ENCODE measurements at regions not wholly inside any gene's neighbourhood (a gene's known extent, or its start where the extent isn't known, plus 50 kb on each side); places are given as distances from the start of the nearest gene placed in this dataset.

DNA sequence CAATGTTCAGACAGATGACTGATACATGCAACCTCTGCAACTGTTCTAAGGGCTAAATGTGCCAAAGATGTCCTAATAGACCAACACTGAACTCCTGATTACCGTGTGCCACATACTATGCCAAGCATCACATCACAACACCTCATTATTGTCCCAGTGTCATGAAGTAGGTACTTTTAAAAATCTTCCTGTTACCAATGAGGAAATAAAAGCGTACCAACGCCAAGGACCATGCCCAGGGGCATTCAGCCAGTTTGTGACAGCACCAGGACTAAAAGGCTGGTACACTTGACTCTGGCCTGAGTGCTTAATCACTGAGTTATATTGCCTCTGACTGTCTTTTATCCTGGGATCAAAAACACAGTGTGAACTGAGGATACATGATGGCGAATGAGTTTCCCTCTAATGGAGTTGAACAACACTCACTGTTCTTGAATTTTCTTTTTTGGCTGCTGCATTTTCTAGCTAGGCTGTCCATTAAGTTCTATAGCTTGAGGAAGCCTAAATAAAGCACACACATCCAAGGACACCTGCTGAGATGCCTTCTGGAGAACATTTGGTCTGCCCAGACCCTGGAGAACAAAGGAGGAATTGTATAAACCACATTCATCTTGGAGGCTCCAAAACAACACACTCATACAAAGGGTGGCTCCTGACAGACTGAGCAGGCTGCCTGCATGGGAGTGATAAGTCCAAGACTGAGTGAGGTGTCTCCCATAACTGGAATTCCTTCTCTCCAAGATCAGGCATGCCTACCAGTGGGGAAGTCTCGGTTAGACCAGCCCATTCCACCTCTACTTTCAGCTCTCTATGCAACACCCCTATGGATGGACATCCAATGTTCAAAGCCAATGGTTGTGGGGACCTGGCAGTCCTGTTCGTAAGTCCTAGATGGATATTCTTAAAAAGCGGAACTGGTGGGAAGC, 126.7 kb upstream of the PRICKLE2 start:
- no peak for DNase-seq

GRCh38 chr3:64349551-64349950, 124.3 kb upstream of the PRICKLE2 start:
- DNase-seq: no peak

DNA sequence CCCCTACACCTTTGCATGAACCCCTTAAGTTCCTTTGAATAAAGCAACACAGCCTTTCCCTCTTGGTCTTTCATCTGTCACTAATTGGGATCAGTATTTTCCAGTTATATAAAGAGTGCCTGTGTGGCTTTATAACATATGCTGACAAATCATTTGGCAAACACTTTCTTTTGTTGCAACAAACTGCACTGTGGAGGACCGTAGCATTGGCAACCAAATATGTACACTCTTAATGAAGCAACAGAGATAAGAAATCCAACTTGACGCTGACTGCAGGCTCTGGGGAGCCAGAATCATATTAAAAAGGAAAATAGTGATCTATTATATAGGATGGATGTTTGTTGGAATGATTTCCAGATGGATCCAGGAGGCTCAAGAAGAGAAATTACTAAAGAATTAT, 120.1 kb upstream of the PRICKLE2 start:
- no peak for DNase-seq

- DNase-seq: no peak
Measured at GRCh38 chr3:64344721-64345207, 119.5 kb upstream of the PRICKLE2 start.

DNA sequence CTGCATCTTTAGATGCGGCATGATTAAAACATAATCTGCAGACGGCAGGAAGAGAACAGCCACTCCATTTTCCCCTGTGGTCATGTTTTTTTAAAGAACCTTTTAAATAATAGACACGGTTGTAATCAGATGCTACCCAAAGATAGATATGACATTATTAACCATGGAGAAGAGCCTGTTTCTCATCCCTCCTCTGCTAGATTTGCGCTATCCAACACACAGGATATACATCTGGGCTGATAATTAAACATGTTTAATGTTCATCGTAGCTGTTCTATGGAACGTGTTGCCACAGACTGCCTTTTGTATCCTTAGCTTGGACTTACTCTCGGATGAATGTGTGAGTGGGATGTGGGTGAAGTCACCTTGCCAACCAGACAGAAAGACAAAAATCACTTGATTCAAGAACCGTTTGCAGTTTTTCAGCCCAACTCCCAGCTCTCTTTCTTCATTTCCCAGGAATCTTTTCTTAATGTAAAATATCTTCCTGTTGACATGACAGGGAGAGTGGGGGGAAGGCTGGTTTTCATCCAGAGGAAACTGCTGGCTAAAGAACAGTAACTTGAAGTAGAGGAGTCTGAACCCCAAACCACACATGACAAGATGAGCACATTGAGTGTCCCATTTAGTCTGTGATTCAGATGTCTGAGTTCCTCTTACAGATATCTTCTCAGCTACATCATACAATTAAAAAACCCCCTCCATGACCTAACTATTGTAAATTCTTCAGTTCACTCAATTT, 118.6 kb upstream of the PRICKLE2 start:
- no peak for DNase-seq

DNA sequence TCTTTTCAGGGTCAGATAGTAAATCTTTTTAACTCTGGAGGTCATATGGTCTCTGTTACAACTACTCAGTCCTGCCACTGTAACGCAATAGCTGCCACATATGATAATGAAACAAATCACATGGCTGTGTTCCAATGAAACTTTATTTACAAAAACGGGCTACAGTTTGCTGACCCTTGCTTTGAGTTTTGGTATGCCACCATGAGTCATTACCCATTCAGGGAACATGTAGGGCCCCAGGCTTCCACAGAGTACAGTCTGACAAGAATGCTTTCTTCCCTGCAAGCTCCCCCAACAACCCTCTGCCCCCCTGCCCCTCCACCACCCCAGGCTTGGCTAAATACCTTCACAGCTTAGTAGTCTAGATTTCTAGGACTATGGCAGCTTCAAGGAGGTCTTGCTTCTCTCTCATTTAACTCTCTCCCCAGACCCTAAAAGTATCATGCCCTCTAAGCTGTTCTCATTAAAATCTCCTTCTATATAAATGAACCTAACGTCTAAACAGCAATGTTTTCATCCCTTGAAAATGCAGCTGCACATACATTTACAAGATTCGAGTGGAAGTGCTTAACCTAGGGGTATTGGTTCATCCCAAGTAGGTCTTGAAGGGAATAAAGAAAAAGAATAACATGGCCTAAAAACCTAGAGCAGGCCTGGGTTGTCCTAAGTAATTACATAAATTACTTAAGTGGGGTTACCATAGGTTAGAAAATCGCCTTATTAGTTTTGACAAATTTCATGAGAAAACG, 117.8 kb upstream of the PRICKLE2 start:
- no peak for DNase-seq

- DNase-seq: no peak
Measured at GRCh38 chr3:64341296-64341695, 116.0 kb upstream of the PRICKLE2 start.

DNA sequence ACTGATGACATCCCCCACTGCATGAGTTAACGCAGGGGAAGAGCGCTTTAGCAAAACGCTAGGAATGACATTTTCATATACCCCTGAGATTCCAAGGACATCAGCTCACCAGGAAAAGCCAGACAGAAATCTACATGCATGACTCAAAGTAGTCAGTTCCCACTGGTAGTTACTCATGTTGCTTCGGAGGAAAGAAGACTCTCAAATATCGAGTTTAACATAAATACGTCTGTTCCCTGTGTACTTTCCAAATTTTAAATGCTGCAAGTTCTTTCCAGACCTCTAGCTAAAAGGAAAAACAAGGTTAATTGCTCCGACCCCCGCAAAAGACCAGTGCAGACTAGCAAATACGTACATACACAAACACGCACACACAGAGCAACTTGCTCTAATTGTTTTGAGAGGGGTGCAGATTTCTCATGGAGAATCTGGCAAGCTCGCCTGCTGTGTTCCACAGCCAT, 115.4 kb upstream of the PRICKLE2 start:
- no peak for DNase-seq

GRCh38 chr3:64336488-64336887, 111.2 kb upstream of the PRICKLE2 start:
- no peak for DNase-seq

GRCh38 chr3:64332459-64333350, 107.4 kb upstream of the PRICKLE2 start:
- DNase-seq: no peak

DNA sequence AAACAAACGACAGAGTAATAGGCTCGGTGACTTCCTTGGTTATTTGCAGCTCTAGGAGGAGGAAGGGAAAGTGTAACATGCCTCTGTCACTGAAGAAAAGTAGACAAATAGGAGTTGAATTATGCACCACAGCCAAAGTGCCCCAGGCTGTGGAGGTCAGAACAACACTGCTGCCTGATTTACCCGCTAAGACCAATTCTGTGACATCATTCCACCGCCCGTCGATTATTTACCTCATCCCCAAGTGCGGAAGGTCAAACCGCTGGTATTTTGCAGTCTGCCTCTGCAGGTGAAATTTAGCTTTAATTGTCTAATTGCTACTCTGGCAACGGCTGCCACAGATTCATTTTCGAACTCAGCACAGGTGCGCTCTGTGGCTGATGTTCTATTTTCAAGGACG, 106.3 kb upstream of the PRICKLE2 start:
- no peak for DNase-seq

- DNase-seq: no peak
Measured at GRCh38 chr3:64329037-64329436, 103.8 kb upstream of the PRICKLE2 start.

- DNase-seq: no peak
Measured at GRCh38 chr3:64327100-64327804, 102.0 kb upstream of the PRICKLE2 start.

DNA sequence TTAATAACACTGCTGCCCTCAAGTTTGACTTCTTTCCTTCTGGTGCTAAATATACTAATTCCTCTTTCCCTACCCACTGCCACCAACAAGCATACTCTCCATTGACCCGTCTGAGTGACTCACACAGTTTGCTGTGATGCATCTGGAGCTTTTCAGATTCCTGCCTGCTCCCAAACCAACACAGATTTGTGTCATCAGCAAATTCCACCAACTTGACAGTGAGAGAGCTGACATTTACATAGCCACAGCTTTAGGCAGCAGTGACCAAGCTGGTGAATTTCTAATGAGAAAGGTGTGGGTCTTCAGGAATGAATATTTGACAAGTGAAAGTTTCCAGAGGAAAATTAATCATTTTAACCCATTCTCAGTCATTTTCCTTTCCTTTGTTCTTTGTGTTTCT, 96.5 kb upstream of the PRICKLE2 start:
- no peak for DNase-seq

DNA sequence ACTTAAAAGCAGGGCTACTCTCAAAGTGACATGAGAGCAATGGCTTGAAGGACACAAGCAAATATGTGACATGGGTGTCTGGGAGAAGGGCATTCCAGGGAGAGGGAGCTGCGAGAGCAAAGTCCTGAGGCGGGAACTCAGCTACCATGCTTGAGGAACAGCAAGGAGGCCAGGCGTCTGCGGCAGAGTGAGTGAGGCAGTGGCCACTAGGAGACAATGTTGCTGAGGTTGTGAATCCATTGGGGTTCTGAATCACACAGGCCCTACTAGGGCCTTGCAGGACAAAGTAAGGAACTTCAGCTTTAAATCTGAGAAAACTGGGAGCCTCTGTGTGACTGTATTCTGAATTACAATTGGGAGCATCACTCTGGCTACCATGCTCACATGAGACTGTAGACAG, 94.1 kb upstream of the PRICKLE2 start:
- no peak for DNase-seq

DNA sequence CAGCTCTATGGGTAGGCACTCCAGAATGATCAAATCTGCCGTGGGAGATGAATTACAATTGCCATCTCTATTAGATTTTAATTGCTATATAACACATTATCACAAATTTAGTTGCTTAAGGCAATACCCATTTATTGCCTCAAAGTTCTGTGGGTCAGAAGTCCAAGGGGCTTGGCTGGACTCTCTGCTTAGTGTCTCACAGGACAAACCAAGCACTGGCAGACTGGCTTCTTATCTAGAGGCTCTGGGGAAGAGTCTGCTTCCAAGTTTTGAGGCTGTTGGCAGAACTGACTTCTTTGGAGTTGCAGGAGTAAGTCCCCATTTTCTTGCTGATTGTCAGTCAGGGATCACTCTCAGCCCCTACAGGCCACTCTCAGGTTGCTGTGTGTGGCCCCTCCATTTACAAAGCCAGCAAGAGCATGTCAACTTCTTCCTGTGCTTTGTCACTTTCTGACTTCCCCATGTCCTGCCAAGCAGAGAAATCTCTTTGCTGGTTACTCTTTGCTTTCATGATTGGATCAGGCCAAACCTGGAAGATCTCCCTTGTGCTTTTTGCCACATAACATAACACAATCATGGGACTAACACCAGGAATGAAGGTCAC, 93.5 kb upstream of the PRICKLE2 start:
- DNase-seq: no peak

- no peak for DNase-seq
Measured at GRCh38 chr3:64318001-64318400, 92.7 kb upstream of the PRICKLE2 start.

DNA sequence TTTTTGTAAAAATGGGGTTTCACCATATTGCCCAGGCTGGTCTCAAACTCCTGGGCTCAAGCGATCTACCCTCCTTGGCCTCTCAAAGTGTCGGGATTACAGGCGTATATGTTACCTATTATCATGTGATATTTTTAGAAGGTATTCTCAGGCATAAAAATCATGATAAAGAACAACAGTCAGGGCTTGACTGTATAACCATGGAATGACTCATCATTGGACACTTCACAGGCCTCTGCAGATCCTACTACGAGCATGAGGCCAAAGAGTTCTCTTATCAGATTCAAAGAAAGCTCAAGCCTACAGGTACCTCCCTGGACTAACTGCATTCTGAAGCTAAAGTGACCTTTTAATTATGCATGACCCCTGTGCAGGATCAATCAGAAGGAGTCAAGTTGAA, 91.7 kb upstream of the PRICKLE2 start:
- no peak for DNase-seq

DNA sequence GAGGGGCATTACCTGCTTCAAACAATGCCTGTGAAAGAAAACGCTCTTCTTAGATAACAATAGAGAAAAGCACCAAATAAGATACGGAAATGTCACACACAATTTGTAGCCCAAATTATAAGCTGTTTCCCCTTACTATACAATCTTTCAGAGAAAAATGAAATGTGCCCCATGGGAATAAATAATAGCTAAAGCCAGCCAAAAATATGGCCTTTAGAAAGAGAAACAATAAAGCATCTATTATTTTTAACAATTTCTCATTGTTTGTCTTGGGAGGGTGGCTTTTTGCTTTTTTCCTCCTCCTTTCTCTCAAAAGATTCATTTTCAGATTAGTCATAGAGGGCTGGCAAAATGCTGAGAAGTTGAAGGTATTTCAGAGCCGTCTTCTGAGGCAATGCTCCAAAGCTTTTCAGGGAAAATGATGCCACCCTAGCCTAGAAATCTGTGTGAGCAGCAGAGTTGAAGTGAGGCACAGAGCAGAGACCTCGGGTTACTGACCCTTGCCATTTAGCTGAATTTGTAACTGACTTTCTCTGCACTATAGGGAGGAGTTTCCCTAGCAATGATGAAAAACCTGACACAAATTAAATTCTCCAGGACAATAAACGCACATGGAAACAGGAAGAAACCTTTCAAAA, 86.3 kb upstream of the PRICKLE2 start:
- no peak for DNase-seq

DNA sequence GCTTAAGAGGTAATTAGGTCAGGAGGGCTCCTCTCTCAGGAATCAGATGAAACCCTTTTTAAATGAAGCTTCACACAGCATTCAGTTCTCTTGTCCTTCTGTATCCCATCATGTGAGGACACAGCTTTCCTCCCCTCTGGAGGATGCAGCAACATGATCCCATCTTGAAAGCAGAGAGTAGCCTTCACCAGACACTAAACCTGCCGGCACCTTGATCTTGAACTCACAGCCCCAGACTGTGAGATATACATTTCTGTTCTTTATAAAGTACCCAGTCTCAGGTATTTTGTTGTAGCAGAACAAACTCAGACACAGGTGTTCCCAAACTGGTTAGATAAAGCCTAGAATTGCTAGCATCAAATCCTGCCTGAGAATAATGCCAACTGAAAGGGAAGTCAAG, 83.7 kb upstream of the PRICKLE2 start:
- no peak for DNase-seq

GRCh38 chr3:64306745-64307144, 81.5 kb upstream of the PRICKLE2 start:
- no peak for DNase-seq

Measured in NCI-H1092 treated with DMSO at 0.1 percent for 48 hours (cell line).